Activated naive CD4-positive, alpha-beta T cell treated with anti-CD3 and anti-CD28 coated beads, Interleukin-2, amount 50 U/mL, for 24 hours (primary cell): ENCODE measurements at regions not wholly inside any gene's neighbourhood (a gene's known extent, or its start where the extent isn't known, plus 50 kb on each side); places are given as distances from the start of the nearest gene placed in this dataset.

ENCODE experiments used
- H3K27ac Mint-ChIP-seq: one replicate; pipeline ENCODE4 v1.8.0; 2021; ENCODE audit warnings: mild to moderate bottlenecking, mixed read lengths
- H3K27me3 Mint-ChIP-seq: one replicate; pipeline ENCODE4 v1.8.0; 2021; ENCODE audit warnings: mixed read lengths
- H3K36me3 Mint-ChIP-seq: one replicate; pipeline ENCODE4 v1.8.0; 2021; ENCODE audit warnings: mixed read lengths
- H3K4me1 Mint-ChIP-seq: one replicate; pipeline ENCODE4 v1.8.0; 2021; ENCODE audit warnings: mixed read lengths
- H3K4me3 Mint-ChIP-seq: one replicate; pipeline ENCODE4 v1.8.0; 2021; ENCODE audit warnings: mild to moderate bottlenecking, mixed read lengths
- H3K9me3 Mint-ChIP-seq: one replicate; pipeline ENCODE4 v1.8.0; 2021; ENCODE audit warnings: mixed read lengths

GRCh38 chr20:7250337-7250736 is 482.9 kb downstream of the BMP2 start:
- H3K27me3 Mint-ChIP-seq = no peaks in the 10 kb centered on the region
- H3K36me3 Mint-ChIP-seq = no peaks in the 10 kb centered on the region
- peaks cover 6% of the 10 kb centered on the region for H3K9me3 Mint-ChIP-seq
- H3K4me1 Mint-ChIP-seq = no peaks in the 10 kb centered on the region
- no peak overlapping the region for H3K4me3 Mint-ChIP-seq
- no peak overlapping the region for H3K27ac Mint-ChIP-seq

- no peaks in the 10 kb centered on the region for H3K27me3 Mint-ChIP-seq
- H3K9me3 Mint-ChIP-seq = peaks cover 4% of the 10 kb centered on the region
- no peak overlapping the region for H3K4me3 Mint-ChIP-seq
- H3K27ac Mint-ChIP-seq = no peak overlapping the region
- no peaks in the 10 kb centered on the region for H3K4me1 Mint-ChIP-seq
- no peaks in the 10 kb centered on the region for H3K36me3 Mint-ChIP-seq
Measured at GRCh38 chr20:7257099-7257498, 489.6 kb downstream of the BMP2 start.

- no peak overlapping the region for H3K4me3 Mint-ChIP-seq
- H3K27me3 Mint-ChIP-seq = no peaks in the 10 kb centered on the region
- no peaks in the 10 kb centered on the region for H3K36me3 Mint-ChIP-seq
- peaks cover 4% of the 10 kb centered on the region for H3K9me3 Mint-ChIP-seq
- no peaks in the 10 kb centered on the region for H3K4me1 Mint-ChIP-seq
- H3K27ac Mint-ChIP-seq = no peak overlapping the region
Measured at GRCh38 chr20:7257692-7258466, 490.4 kb downstream of the BMP2 start.

GRCh38 chr20:7262803-7263202 is 495.3 kb downstream of the BMP2 start:
- no peaks in the 10 kb centered on the region for H3K4me1 Mint-ChIP-seq
- no peaks in the 10 kb centered on the region for H3K27me3 Mint-ChIP-seq
- peaks cover 4% of the 10 kb centered on the region for H3K9me3 Mint-ChIP-seq
- no peaks in the 10 kb centered on the region for H3K36me3 Mint-ChIP-seq
- no peak overlapping the region for H3K4me3 Mint-ChIP-seq
- no peak overlapping the region for H3K27ac Mint-ChIP-seq

- Mint-ChIP-seq H3K9me3 (peaks cover under 1% of the 10 kb centered on the region), H3K27me3 (no peaks in the 10 kb centered on the region), H3K36me3 (no peaks in the 10 kb centered on the region), H3K4me1 (no peaks in the 10 kb centered on the region), H3K27ac (no peak overlapping the region), H3K4me3 (no peak overlapping the region)
Measured at GRCh38 chr20:7264137-7264536, 496.7 kb downstream of the BMP2 start.

- H3K9me3 Mint-ChIP-seq = peaks cover 6% of the 10 kb centered on the region
- H3K36me3 Mint-ChIP-seq = peaks cover 1% of the 10 kb centered on the region
- no peak overlapping the region for H3K27ac Mint-ChIP-seq
- no peaks in the 10 kb centered on the region for H3K27me3 Mint-ChIP-seq
- no peak overlapping the region for H3K4me3 Mint-ChIP-seq
- no peaks in the 10 kb centered on the region for H3K4me1 Mint-ChIP-seq
Measured at GRCh38 chr20:7269452-7269851, 502.0 kb downstream of the BMP2 start.

GRCh38 chr20:7272512-7272911 is 505.0 kb downstream of the BMP2 start:
- no peaks in the 10 kb centered on the region for H3K27me3 Mint-ChIP-seq
- peaks cover 1% of the 10 kb centered on the region for H3K36me3 Mint-ChIP-seq
- no peak overlapping the region for H3K4me3 Mint-ChIP-seq
- H3K27ac Mint-ChIP-seq = no peak overlapping the region
- H3K4me1 Mint-ChIP-seq = no peaks in the 10 kb centered on the region
- peaks cover 10% of the 10 kb centered on the region for H3K9me3 Mint-ChIP-seq

- Mint-ChIP-seq H3K4me1 (no peaks in the 10 kb centered on the region), H3K36me3 (peaks cover 1% of the 10 kb centered on the region), H3K9me3 (peaks cover 10% of the 10 kb centered on the region), H3K4me3 (no peak overlapping the region), H3K27ac (no peak overlapping the region), H3K27me3 (no peaks in the 10 kb centered on the region)
Measured at GRCh38 chr20:7274870-7275269, 507.4 kb downstream of the BMP2 start.

GRCh38 chr20:7275645-7276237 is 508.3 kb downstream of the BMP2 start:
- H3K27me3 Mint-ChIP-seq = no peaks in the 10 kb centered on the region
- H3K9me3 Mint-ChIP-seq = peaks cover 10% of the 10 kb centered on the region
- H3K36me3 Mint-ChIP-seq = peaks cover 1% of the 10 kb centered on the region
- H3K27ac Mint-ChIP-seq = no peak overlapping the region
- no peak overlapping the region for H3K4me3 Mint-ChIP-seq
- no peaks in the 10 kb centered on the region for H3K4me1 Mint-ChIP-seq

- Mint-ChIP-seq H3K4me3 (no peak overlapping the region), H3K9me3 (peaks cover 4% of the 10 kb centered on the region), H3K27ac (no peak overlapping the region), H3K4me1 (no peaks in the 10 kb centered on the region), H3K36me3 (no peaks in the 10 kb centered on the region), H3K27me3 (no peaks in the 10 kb centered on the region)
Measured at GRCh38 chr20:7285918-7286556, 518.6 kb downstream of the BMP2 start.

GRCh38 chr20:7291323-7291943 is 523.9 kb downstream of the BMP2 start:
- Mint-ChIP-seq H3K27ac (no peak overlapping the region), H3K27me3 (no peaks in the 10 kb centered on the region), H3K4me3 (no peak overlapping the region), H3K4me1 (no peaks in the 10 kb centered on the region), H3K9me3 (no peaks in the 10 kb centered on the region), H3K36me3 (no peaks in the 10 kb centered on the region)

GRCh38 chr20:7291946-7292345 is 524.5 kb downstream of the BMP2 start:
- Mint-ChIP-seq H3K9me3 (no peaks in the 10 kb centered on the region), H3K36me3 (no peaks in the 10 kb centered on the region), H3K27me3 (no peaks in the 10 kb centered on the region), H3K27ac (no peak overlapping the region), H3K4me3 (no peak overlapping the region), H3K4me1 (no peaks in the 10 kb centered on the region)

- no peaks in the 10 kb centered on the region for H3K27me3 Mint-ChIP-seq
- no peaks in the 10 kb centered on the region for H3K36me3 Mint-ChIP-seq
- H3K4me3 Mint-ChIP-seq = no peak overlapping the region
- H3K4me1 Mint-ChIP-seq = no peaks in the 10 kb centered on the region
- H3K9me3 Mint-ChIP-seq = peaks cover 9% of the 10 kb centered on the region
- no peak overlapping the region for H3K27ac Mint-ChIP-seq
Measured at GRCh38 chr20:7294816-7295360, 527.4 kb downstream of the BMP2 start.

- no peak overlapping the region for H3K4me3 Mint-ChIP-seq
- peaks cover 9% of the 10 kb centered on the region for H3K9me3 Mint-ChIP-seq
- H3K27ac Mint-ChIP-seq = no peak overlapping the region
- no peaks in the 10 kb centered on the region for H3K4me1 Mint-ChIP-seq
- H3K36me3 Mint-ChIP-seq = no peaks in the 10 kb centered on the region
- no peaks in the 10 kb centered on the region for H3K27me3 Mint-ChIP-seq
Measured at GRCh38 chr20:7301807-7302206, 534.3 kb downstream of the BMP2 start.

GRCh38 chr20:7302250-7302649 is 534.8 kb downstream of the BMP2 start:
- Mint-ChIP-seq H3K27ac (no peak overlapping the region), H3K9me3 (peaks cover 8% of the 10 kb centered on the region), H3K4me1 (no peaks in the 10 kb centered on the region), H3K36me3 (no peaks in the 10 kb centered on the region), H3K4me3 (no peak overlapping the region), H3K27me3 (no peaks in the 10 kb centered on the region)

- Mint-ChIP-seq H3K4me3 (no peak overlapping the region), H3K4me1 (no peaks in the 10 kb centered on the region), H3K36me3 (no peaks in the 10 kb centered on the region), H3K27me3 (no peaks in the 10 kb centered on the region), H3K27ac (no peak overlapping the region), H3K9me3 (peaks cover 4% of the 10 kb centered on the region)
Measured at GRCh38 chr20:7305976-7306375, 538.5 kb downstream of the BMP2 start.
